GM23248 (cell line): ENCODE measurements at regions not wholly inside any gene's neighbourhood (a gene's known extent, or its start where the extent isn't known, plus 50 kb on each side); places are given as distances from the start of the nearest gene placed in this dataset.

ENCODE experiments used
- EZH2 ChIP-seq: fragments of 200-600 bp; sonication (generic); IDR thresholded peaks from 2 replicates; pipeline ENCODE4 v1.6.1; 2018; ENCODE audit warnings: antibody characterized with exemption, mild to moderate bottlenecking; ENCODE audit not compliant: insufficient read depth, poor library complexity, severe bottlenecking
- EZH2phosphoT487 ChIP-seq: fragments of 200-600 bp; sonication (generic); IDR thresholded peaks from 2 replicates; pipeline ENCODE4 v1.6.1; 2018; ENCODE audit warnings: antibody characterized with exemption, moderate library complexity, mild to moderate bottlenecking, low read depth; ENCODE audit not compliant: insufficient read depth

GRCh38 chr10:36808625-36809362 lies 316.6 kb upstream of the ANKRD30A start:
- TF ChIP-seq EZH2 (no peak), EZH2phosphoT487 (no peak)
